ENCODE measurements at regions not wholly inside any gene's neighbourhood (a gene's known extent, or its start where the extent isn't known, plus 50 kb on each side); places are given as distances from the start of the nearest gene placed in this dataset.

- TF ChIP-seq, protein P1, sequence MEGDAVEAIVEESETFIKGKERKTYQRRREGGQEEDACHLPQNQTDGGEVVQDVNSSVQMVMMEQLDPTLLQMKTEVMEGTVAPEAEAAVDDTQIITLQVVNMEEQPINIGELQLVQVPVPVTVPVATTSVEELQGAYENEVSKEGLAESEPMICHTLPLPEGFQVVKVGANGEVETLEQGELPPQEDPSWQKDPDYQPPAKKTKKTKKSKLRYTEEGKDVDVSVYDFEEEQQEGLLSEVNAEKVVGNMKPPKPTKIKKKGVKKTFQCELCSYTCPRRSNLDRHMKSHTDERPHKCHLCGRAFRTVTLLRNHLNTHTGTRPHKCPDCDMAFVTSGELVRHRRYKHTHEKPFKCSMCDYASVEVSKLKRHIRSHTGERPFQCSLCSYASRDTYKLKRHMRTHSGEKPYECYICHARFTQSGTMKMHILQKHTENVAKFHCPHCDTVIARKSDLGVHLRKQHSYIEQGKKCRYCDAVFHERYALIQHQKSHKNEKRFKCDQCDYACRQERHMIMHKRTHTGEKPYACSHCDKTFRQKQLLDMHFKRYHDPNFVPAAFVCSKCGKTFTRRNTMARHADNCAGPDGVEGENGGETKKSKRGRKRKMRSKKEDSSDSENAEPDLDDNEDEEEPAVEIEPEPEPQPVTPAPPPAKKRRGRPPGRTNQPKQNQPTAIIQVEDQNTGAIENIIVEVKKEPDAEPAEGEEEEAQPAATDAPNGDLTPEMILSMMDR (conservative IDR thresholded peaks at IDR 0.05 in 1 of 2, IDR thresholded peaks at IDR 0.05 in 1 of 2; ENCODE audit: extremely low read depth in 1 of 2, insufficient read depth in 1 of 2, low read depth in 1 of 2, low read length in 2 of 2) = no peak
- TF ChIP-seq EZH2 (IDR thresholded peaks at IDR 0.05; ENCODE audit: borderline replicate concordance, low read length) = no peak
These were observed 162.3 kb upstream of the FOXF1 start for GRCh38 chr16:86347916-86348555.
